ENCODE measurements at regions not wholly inside any gene's neighbourhood (a gene's known extent, or its start where the extent isn't known, plus 50 kb on each side); places are given as distances from the start of the nearest gene placed in this dataset.

DNA sequence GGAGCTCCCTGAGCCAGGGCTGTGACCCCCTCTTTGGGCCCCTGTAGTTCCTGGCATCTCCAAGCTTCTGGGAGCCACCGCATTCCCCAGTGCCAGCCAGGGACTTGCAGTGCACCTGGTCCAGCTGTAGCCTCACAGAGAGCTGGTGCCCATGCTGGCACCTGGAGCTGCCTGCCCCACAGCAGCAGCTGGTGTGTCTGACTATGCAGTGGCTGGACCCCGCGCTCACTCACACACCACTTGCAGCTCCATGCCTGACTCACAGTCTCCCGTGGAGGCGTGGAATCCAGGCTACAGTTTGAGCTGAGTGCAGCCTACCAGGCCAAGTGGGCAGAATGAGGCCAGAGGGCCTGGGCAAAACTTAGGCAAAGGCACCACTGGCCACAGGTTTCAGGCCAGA lies 102.2 kb upstream of the NAMPT start:
- no peaks in the 10 kb centered on the region for H3K36me3 Mint-ChIP-seq

DNA sequence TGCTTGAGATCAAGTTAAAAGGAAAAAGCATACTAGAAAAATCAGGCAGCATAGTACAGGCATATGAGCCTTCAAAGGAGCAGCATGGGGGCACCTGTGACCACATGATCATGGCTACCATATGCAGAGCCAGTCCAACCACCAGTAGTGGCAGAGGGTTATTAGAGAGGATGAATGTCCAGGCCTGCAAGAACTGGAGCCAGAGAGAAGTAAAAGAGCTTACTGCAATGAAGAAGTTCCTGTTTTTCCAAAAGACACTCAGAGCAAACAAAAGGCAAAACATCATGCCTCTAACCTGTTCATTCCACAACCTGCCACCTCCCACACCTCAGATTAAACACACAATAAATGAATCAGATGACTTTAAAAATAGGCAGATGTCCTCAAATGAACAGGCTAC lies 99.6 kb upstream of the NAMPT start:
- Mint-ChIP-seq H3K27me3 (peaks cover 0 to 12% (median 0%) of the 10 kb centered on the region in 3 donors), H3K36me3 (no peaks in the 10 kb centered on the region), H3K27ac (no peak overlapping the region), H3K4me3 (no peak overlapping the region), H3K4me1 (no peaks in the 10 kb centered on the region), H3K9me3 (no peaks in the 10 kb centered on the region)
- no peak for ATAC-seq (ENCODE audit: low read depth in 2 of 2)
- no peak for DNase-seq

More for the DNA sequence above, 102.2 kb upstream of the NAMPT start:
- H3K4me3 Mint-ChIP-seq: no peak overlapping the region
- DNase-seq (no peak), ATAC-seq (ENCODE audit: low read depth in 2 of 2) (no peak)
- H3K9me3 Mint-ChIP-seq: no peaks in the 10 kb centered on the region
- H3K27me3 Mint-ChIP-seq: peaks cover 0 to 10% (median 0%) of the 10 kb centered on the region in 3 donors
- no peaks in the 10 kb centered on the region for H3K4me1 Mint-ChIP-seq
- no peak overlapping the region for H3K27ac Mint-ChIP-seq

DNA sequence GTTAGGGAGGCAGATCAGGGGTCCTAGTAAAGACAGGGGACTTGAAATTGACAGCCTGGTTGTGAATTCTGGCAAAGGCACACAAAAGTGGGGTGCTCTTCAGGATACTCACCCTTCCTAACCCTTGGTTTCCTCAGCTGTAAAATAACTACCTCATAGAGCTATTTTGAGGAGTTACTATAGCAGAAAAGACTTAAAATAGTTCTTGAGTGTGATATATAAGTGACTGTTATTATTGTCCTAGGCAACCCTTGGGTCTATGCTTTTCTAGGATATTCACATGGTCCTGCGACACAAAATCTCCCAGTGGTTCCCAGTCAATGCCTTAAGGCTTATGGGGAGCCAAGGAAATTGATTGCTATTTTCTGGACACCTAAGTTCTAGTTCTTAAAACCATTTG lies 98.1 kb upstream of the NAMPT start:
- Mint-ChIP-seq H3K4me3 (no peak overlapping the region), H3K9me3 (no peaks in the 10 kb centered on the region), H3K4me1 (no peaks in the 10 kb centered on the region), H3K36me3 (no peaks in the 10 kb centered on the region), H3K27ac (no peak overlapping the region), H3K27me3 (peaks cover 0 to 12% (median 0%) of the 10 kb centered on the region in 3 donors)
- ATAC-seq (ENCODE audit: low read depth in 2 of 2): no peak
- DNase-seq: no peak

- no peaks in the 10 kb centered on the region for H3K36me3 Mint-ChIP-seq
- H3K27me3 Mint-ChIP-seq: peaks cover 0 to 12% (median 0%) of the 10 kb centered on the region in 3 donors
- ATAC-seq (ENCODE audit: low read depth in 2 of 2): no peak
- no peak for DNase-seq
- no peaks in the 10 kb centered on the region for H3K4me1 Mint-ChIP-seq
- H3K4me3 Mint-ChIP-seq: no peak overlapping the region
- no peaks in the 10 kb centered on the region for H3K9me3 Mint-ChIP-seq
- no peak overlapping the region for H3K27ac Mint-ChIP-seq
Observed at GRCh38 chr7:106382129-106382528, 97.3 kb upstream of the NAMPT start.

DNA sequence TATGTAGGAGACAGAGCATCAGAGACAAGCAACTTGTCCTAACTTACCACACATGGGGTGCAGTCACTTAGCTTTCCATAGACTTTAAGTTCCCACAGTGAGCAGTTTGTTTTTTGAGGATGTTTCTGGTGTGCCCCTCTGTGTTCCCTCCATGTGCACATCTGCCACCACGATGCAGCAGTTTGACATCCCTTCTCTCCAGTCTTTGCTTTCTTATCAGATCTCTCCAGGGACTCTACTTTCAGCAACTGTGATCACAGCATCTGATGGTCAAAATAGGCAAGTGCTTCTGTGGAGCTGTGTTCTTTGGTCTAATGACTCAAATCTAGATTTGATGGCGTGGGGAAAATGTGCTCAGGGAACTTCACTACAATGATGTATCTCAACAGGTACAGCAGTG lies 96.5 kb upstream of the NAMPT start:
- no peak overlapping the region for H3K4me3 Mint-ChIP-seq
- H3K27me3 Mint-ChIP-seq: peaks cover 0 to 12% (median 0%) of the 10 kb centered on the region in 3 donors
- H3K4me1 Mint-ChIP-seq: no peaks in the 10 kb centered on the region
- DNase-seq (no peak), ATAC-seq (ENCODE audit: low read depth in 2 of 2) (no peak)
- H3K27ac Mint-ChIP-seq: no peak overlapping the region
- H3K9me3 Mint-ChIP-seq: no peaks in the 10 kb centered on the region
- no peaks in the 10 kb centered on the region for H3K36me3 Mint-ChIP-seq

DNA sequence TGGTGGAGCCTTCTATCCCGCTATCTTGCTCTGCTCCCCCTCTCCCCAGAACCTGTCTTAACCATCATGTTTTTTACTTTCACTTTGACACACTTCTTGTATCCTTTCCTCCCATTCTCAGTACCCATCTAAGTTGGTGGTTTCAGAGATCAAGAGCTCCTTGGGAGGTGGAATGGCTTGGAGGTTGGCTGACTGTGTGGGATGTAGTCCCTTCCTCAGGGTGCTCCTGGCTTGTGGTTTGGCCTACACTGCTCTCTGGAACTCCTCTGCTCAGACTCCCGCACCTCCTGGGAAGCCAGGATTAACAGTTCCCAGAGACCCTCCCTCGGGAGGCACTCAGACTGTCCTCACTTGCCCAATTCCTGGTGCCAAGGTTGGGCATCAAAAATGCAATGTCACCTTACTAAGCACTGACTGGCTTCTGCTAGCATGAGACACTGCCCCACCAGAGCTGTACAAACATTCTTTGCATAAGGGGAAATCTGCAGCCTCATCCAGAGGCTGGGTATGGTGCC lies 93.1 kb upstream of the NAMPT start:
- H3K27me3 Mint-ChIP-seq: peaks cover 0 to 16% (median 8%) of the 10 kb centered on the region in 3 donors
- no peaks in the 10 kb centered on the region for H3K36me3 Mint-ChIP-seq
- peak overlapping the region in 1 of 8 donors; percentile 22 for H3K4me3 Mint-ChIP-seq
- H3K9me3 Mint-ChIP-seq: no peaks in the 10 kb centered on the region
- ATAC-seq (ENCODE audit: low read depth in 2 of 2) (no peak), DNase-seq (no peak)
- H3K27ac Mint-ChIP-seq: no peak overlapping the region
- no peaks in the 10 kb centered on the region for H3K4me1 Mint-ChIP-seq

- Mint-ChIP-seq H3K4me1 (no peaks in the 10 kb centered on the region), H3K36me3 (no peaks in the 10 kb centered on the region), H3K27me3 (peaks cover 0 to 9% (median 8%) of the 10 kb centered on the region in 3 donors), H3K4me3 (no peak overlapping the region), H3K27ac (no peak overlapping the region), H3K9me3 (no peaks in the 10 kb centered on the region)
- ATAC-seq (ENCODE audit: low read depth in 2 of 2): no peak
- no peak for DNase-seq
Observed at GRCh38 chr7:106376026-106376799, 91.4 kb upstream of the NAMPT start.

GRCh38 chr7:106375499-106375898 lies 90.7 kb upstream of the NAMPT start:
- Mint-ChIP-seq H3K36me3 (no peaks in the 10 kb centered on the region), H3K27me3 (peaks cover 0 to 9% (median 8%) of the 10 kb centered on the region in 3 donors), H3K27ac (no peak overlapping the region), H3K9me3 (no peaks in the 10 kb centered on the region), H3K4me1 (no peaks in the 10 kb centered on the region), H3K4me3 (no peak overlapping the region)
- DNase-seq: no peak
- ATAC-seq (ENCODE audit: low read depth in 2 of 2): no peak

DNA sequence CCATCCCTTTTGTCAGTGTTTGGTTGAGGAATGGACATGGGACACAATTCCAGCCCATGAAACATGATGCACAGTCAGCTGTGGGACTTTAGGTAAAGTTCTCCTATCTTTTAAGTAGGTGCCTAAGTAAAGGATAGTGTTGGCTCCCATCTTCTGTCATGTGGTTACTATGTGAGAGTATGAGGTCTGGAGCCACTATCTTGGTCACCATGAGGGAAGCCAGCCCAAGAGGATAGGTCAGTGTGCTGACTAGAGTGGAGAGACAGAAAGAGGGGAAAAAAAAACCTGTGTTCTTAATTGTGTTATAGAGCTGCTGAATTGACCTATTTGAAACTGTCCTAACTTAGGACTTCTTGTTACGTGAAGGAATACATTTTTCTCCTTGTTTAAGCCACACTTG lies 89.7 kb upstream of the NAMPT start:
- Mint-ChIP-seq H3K4me1 (no peaks in the 10 kb centered on the region), H3K27me3 (peaks cover 0 to 9% (median 8%) of the 10 kb centered on the region in 3 donors), H3K9me3 (no peaks in the 10 kb centered on the region), H3K36me3 (no peaks in the 10 kb centered on the region), H3K4me3 (no peak overlapping the region), H3K27ac (peak overlapping the region in 1 of 6 donors; percentile 81)
- no peak for ATAC-seq (ENCODE audit: low read depth in 2 of 2)
- no peak for DNase-seq

GRCh38 chr7:106372595-106373318 lies 88.0 kb upstream of the NAMPT start:
- DNase-seq (no peak), ATAC-seq (ENCODE audit: low read depth in 2 of 2) (no peak)
- Mint-ChIP-seq H3K27me3 (peaks cover 0 to 9% (median 8%) of the 10 kb centered on the region in 3 donors), H3K36me3 (no peaks in the 10 kb centered on the region), H3K4me3 (no peak overlapping the region), H3K27ac (no peak overlapping the region), H3K4me1 (no peaks in the 10 kb centered on the region), H3K9me3 (no peaks in the 10 kb centered on the region)

GRCh38 chr7:106372126-106372525 lies 87.3 kb upstream of the NAMPT start:
- ATAC-seq (ENCODE audit: low read depth in 2 of 2): no peak
- DNase-seq: no peak
- no peak overlapping the region for H3K4me3 Mint-ChIP-seq
- H3K36me3 Mint-ChIP-seq: no peaks in the 10 kb centered on the region
- H3K4me1 Mint-ChIP-seq: no peaks in the 10 kb centered on the region
- no peaks in the 10 kb centered on the region for H3K9me3 Mint-ChIP-seq
- H3K27ac Mint-ChIP-seq: no peak overlapping the region
- H3K27me3 Mint-ChIP-seq: peaks cover 0 to 9% (median 8%) of the 10 kb centered on the region in 3 donors

DNA sequence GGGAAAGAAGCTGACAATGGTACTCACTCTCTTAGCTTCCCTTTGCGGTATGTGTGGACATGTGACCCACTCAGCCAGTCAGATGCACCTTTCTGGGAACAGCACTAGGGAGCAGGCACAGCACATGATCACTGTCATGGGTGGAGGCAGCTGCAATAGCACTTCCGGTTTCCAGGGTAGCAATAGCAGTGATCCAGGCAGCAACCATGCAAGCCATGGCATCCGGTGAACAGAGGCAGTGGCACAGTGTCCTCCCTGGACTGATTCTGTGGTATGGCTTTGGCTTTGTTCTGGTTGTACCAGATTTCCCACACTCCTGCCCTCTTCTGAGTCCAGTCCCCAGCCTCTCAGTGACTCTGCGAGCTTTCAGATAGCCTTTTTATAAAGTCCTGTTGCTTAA lies 86.8 kb upstream of the NAMPT start:
- H3K4me1 Mint-ChIP-seq: no peaks in the 10 kb centered on the region
- peaks cover 0 to 9% (median 8%) of the 10 kb centered on the region in 3 donors for H3K27me3 Mint-ChIP-seq
- ATAC-seq (ENCODE audit: low read depth in 2 of 2) (no peak), DNase-seq (no peak)
- H3K36me3 Mint-ChIP-seq: no peaks in the 10 kb centered on the region
- H3K9me3 Mint-ChIP-seq: no peaks in the 10 kb centered on the region
- no peak overlapping the region for H3K27ac Mint-ChIP-seq
- H3K4me3 Mint-ChIP-seq: no peak overlapping the region

DNA sequence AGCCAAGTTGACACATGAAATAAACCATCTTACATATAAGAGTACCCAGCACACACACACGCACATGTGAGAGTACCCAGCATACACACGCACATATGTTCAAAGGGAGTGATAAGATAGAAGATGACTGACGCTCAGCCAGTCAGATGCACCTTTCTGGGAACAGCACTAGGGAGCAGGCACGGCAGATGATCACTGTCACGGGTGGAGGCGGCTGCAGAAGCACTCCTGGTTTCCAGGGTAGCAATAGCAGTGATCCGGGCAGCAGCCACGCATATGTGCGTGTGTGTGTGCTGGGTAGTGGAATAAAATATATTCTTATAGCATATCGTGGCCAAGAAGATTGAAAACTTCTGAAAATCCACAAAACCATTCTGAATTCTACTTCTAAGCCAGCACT lies 85.8 kb upstream of the NAMPT start:
- Mint-ChIP-seq H3K27ac (no peak overlapping the region), H3K4me1 (no peaks in the 10 kb centered on the region), H3K27me3 (peaks cover 0 to 9% (median 8%) of the 10 kb centered on the region in 3 donors), H3K4me3 (no peak overlapping the region), H3K9me3 (no peaks in the 10 kb centered on the region), H3K36me3 (no peaks in the 10 kb centered on the region)
- ATAC-seq (ENCODE audit: low read depth in 2 of 2) (no peak), DNase-seq (no peak)

DNA sequence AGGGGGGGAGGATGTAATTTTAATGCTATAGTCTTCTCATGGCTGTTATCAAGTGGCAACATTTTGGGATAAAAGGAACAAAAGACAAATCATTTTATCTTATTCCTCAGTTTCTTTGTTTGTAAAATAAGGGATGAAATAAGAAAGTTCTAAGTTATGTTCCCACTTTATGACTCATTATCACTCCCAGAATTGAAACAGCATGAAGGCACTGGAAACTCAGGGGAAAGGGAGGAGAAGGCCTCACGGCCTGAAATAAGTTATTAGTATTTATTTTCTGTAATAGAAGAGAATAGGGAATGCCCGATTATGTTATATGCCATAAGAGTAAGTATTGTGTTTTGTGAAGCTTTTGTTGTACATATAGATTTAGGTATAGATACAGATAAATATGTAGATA lies 85.0 kb upstream of the NAMPT start:
- ATAC-seq (ENCODE audit: low read depth in 2 of 2) (no peak), DNase-seq (no peak)
- no peak overlapping the region for H3K4me3 Mint-ChIP-seq
- H3K36me3 Mint-ChIP-seq: no peaks in the 10 kb centered on the region
- no peaks in the 10 kb centered on the region for H3K9me3 Mint-ChIP-seq
- no peak overlapping the region for H3K27ac Mint-ChIP-seq
- no peaks in the 10 kb centered on the region for H3K4me1 Mint-ChIP-seq
- H3K27me3 Mint-ChIP-seq: peaks cover 0 to 9% (median 8%) of the 10 kb centered on the region in 3 donors

Data from naive B cell (primary cell).